ENCODE measurements at regions not wholly inside any gene's neighbourhood (a gene's known extent, or its start where the extent isn't known, plus 50 kb on each side); places are given as distances from the start of the nearest gene placed in this dataset.

- TF ChIP-seq EZH2 (IDR thresholded peaks at IDR 0.05; ENCODE audit: borderline replicate concordance, insufficient read depth, low read length, poor library complexity, severe bottlenecking) (no peak), CTCF (IDR thresholded peaks at IDR 0.05; ENCODE audit: poor library complexity, severe bottlenecking) (no peak), POLR2AphosphoS5 (IDR thresholded peaks at IDR 0.05) (no peak), REST (IDR thresholded peaks at IDR 0.05; ENCODE audit: borderline replicate concordance) (no peak)
These were observed 458.8 kb downstream of the TFAP2B start for GRCh38 chr6:51277474-51277873.

Data from neural cell (in vitro differentiated cells).